HG02763 (cell line): ENCODE measurements at regions not wholly inside any gene's neighbourhood (a gene's known extent, or its start where the extent isn't known, plus 50 kb on each side); places are given as distances from the start of the nearest gene placed in this dataset.

Source experiments
- ATAC-seq: cut with Tn5 transposase; IDR thresholded peaks from one replicate; pipeline ENCODE4 v1.9.1; 2021; ENCODE audit warnings: mild to moderate bottlenecking, moderate library complexity; ENCODE audit not compliant: unreplicated experiment

DNA sequence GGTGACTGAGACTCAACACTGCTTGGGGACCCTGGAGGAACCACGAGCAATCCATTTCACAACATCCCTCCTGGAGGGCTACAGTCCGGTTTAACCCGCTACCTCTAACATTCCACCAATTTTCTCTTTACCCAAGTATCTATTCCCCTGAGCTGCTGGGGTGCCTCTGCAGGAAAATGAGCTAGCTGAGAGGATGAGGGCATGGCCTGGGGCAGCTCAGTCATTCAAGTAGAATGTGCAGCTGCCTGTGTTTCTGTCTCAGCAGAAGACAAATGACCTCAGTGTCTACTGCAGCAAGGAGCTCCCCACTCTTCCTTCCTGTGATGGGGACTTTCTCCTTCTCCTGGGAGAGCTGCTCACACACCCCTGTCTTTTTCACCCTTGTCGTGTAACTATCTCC lies 120.8 kb downstream of the ZNF518B start:
- ATAC-seq = no peak

DNA sequence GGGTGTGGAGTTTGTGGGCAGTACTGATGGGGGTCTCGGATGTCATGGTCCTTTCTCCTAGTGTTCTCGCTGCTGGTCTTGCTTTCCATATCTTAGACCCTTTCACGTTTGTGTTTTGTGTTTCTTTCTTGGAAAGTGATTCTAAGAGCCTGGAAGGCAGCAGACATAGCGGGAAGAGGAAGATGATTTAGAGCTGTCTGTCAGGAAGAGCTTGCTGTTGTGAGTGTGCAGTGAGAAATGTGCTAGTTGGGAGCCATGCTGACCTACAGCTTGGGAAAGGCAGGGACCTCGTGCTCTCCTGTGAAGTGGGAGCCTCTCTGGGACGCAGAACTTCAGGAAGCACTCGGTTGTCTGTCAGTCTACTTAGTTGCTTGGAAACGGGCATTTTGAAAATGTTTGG lies 122.2 kb downstream of the ZNF518B start:
- ATAC-seq = no peak

DNA sequence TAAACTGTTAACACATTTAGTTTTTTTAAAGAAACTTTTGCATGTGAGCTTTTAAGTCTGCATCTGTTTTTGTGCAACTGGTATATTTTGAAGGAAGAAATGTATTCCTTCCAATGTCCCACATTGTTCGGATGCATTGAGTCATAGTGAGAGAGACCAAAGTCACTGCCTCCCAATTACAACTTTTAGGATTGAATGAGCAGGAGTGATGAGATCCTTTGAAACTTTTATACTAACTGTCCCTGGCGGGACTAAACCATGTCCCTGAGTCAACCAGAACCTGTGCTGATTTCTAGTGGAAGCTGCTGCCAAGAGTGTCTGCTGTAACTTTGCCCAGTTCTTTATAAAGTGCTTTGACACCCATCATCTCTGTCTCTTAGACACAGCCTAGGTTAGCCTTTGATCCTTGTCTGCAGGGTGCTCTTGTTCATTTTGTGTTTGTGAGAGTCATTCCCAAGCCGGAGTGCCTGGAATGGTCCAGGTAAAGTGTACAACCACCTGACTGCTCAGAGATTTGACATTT lies 122.7 kb downstream of the ZNF518B start:
- no peak for ATAC-seq

DNA sequence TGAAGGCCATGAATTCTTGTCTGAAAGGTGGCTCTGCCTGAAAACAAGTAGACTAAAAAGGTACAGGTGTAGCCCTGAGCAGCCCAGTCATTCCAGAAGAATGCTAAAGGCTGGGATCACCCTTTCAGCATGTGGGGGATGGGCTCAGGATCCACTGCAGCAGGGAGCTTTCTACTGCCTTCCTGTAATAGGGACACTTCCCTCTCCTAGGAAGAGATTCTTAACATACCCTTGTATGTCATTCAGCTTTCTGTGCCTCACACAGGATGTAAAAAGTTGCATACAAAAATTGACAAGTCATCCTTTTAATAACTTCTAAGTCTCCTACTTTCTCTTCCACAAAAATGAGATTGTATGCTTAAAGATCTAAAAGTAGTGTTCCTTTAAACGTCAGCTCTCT lies 123.3 kb downstream of the ZNF518B start:
- ATAC-seq = no peak

DNA sequence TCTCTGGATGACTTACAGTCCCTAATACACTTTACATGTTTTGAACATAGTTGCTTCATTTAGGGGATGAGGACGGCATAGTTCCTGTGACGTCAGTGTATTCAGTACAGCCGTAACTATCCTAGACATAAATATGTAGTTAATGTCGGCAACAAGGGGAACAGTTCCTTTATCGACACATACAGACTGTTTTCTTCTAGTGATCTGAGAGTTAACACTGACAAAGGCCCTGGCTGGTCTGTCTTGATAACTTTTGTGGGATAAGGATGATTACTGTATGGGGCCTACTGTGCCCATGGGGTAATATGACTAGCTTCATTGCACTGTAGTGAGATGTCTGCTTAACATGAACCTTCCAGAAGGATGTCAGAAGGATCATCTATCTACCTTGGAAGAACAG lies 131.2 kb downstream of the ZNF518B start:
- no peak for ATAC-seq

DNA sequence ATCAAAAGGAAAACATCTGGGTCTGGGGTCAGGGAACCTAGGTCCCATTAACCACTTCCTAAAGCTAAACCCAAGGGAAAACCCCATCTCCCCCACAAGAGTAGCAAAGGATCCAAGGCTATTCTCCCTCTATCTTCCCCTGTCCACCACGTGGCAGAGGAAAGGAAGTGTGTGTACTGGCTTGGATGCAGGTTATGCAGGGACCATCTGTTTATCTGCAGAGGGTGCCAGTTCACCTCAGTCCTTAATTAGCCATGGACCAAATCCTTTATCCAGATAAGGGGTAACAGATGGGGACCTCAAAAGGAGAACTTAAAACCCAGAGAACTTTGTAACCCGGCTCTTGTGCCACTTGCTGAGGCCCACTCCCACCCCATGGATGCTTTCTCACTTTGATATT lies 135.3 kb downstream of the ZNF518B start:
- ATAC-seq = no peak

DNA sequence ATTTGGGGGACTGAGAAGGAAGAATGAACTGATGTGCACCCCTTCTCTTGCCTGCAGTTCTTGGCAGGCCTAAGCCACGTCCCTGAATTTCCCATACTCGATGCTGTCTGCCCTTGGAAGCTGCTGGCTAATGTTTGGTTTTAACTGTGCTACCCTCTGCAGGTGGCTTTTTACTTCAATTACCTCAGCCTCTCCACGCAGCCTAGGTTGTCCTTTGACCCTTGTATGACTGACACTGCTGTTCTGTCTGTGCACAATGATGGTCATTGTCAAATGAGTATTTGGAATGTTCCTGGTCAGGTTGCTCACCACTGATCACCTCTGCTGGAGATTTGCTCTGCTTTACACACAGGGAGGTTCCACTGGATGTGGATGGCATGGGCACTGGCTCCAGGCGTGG lies 137.1 kb downstream of the ZNF518B start:
- ATAC-seq = no peak

DNA sequence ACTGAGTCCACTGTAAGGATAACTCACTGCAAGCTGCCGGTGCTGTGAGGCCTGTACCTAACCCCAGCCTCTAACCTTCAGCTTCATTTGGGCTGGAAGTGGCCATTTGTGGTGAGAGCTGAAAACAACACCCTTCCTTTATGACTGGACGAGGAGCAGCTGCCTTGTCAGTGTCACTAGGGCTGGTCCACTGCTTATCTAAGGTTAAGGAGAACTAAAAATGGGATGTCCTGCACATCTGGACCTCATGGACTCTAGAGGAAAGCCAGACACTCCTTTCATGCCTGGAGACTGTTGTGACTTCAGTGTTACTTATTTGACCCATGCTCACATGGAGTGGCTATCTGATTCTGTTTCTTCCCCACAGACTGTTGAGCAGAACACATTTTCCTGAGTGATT lies 139.9 kb downstream of the ZNF518B start:
- no peak for ATAC-seq

DNA sequence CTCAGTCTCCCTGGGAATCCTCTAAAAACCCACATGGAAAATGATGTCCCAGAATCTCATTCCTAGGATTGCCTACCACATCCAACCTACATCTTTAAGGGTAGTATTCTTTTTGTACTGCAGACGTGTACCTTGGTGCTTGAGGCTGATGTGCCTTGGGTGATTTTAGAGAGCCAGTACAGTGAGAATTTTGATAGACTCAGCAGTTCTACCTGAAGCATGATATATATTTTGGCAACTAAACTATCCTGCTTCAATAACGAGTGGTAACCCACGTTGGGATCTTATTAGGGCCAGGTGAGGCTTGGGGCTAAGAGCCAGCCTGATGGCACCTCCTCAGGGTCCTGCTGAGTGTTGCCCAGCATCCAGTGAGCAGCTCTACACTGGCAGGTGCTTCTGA lies 140.4 kb downstream of the ZNF518B start:
- ATAC-seq = no peak

DNA sequence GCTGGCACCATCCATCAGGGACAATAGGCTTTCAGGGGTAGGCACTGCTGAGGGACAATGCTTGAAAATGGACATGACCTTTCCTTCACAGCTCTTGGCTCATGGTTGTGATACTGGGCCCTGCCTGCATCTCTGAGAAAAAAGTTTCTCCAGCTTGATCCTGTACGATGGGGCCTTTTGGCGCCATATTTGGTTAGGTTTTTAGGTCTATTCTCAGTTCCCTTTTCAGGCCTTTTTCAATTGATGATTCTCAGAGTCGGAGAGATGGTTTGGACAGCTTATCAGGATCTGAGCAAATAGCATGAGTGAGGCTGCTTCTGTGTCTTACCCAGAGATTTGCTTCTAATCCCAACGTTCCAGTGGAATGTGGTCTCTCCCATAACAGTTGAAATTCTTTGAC lies 141.6 kb downstream of the ZNF518B start:
- ATAC-seq = no peak

DNA sequence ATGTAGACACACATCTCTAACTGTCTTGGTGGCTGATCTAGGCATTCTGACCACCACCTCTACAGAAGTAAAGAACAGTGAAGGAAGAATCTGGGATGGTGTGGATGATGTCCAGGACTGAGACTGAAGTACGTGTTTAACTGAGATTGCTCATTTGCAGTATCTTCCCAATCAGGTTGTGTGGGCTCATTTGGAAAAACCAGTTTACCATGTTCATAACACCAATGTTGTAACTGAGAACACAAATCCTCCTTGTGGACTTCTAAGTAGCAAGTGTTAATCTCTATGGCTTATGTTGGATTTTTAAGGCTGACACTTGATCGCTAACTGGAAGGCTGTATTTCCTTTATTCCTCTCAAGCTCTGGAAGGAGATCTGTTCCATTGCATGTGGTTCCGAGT lies 144.7 kb downstream of the ZNF518B start:
- ATAC-seq = no peak

DNA sequence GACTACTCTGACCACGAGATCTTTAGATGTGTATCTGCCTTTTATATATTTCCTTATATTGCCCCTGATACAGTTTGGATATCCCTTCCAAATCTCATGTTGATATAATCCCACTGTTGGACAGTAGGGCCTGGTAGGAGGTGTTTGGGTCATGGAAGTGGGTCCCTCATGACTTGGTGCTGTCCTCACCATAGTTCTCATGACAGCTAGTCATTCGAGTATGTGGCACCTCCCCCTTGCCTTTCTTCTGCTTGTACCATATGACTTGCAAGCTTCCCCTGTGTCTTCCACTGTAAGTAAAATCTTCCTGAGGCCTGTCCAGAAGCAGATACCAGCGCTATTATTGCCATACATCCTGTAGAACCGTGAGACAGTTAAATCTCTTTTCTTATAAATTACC lies 145.3 kb downstream of the ZNF518B start:
- ATAC-seq = no peak

DNA sequence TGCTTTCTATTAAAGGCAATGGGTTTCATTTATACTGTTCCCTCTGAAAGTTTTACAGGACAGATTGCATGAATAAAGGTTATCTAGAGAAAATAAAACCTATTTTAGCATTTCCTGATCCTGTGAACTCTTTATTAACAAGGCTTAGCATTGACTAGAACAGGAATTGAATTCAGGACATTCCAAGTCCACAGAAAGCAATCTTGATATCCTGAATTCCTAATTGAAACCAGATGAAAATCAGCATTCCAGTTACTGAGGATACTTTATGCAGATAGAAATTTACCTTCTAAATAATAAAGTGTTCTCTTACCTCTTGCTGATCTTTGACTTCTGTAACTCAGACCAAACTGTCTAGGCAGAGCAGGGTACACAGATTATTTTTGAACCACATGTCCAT lies 151.4 kb downstream of the ZNF518B start:
- ATAC-seq = no peak

DNA sequence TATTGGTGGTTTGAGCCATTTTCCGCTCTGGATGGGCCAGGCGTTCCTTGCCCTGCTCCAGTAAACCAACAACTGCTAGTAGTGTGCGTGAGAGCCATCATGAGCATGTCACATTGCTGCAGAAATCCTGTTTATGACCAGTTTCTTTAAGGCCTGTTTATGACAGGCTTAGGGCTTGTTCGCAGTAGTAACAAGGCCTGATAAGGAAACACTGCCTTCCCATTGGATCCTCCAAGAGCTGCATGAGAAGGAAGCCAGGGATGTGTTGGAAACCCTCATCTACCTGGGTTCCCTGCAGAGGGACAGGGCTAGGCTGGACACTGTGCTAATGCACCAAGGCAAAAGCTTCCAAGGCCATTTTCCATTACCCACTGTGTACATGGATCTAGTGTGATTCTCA lies 153.9 kb downstream of the ZNF518B start:
- ATAC-seq = no peak

DNA sequence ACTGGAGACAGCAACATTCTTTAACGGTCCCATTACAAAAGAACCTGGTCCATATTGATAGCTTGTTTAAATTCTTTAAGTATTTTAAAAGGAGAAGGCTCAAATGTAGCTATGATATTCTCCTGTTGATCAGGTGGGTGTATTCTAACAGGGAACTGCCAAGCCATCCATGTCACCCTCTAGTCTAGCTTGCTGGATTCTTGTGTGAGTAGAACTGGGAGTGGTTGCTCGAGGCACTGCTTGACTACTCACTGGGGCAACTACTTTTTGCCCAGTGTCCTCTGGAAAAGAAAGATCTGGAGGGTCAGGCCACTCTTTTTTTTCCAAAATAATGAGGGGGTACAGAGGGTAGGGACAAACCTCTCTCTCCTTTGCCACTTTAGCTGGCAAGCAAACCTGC lies 155.1 kb downstream of the ZNF518B start:
- ATAC-seq = no peak

DNA sequence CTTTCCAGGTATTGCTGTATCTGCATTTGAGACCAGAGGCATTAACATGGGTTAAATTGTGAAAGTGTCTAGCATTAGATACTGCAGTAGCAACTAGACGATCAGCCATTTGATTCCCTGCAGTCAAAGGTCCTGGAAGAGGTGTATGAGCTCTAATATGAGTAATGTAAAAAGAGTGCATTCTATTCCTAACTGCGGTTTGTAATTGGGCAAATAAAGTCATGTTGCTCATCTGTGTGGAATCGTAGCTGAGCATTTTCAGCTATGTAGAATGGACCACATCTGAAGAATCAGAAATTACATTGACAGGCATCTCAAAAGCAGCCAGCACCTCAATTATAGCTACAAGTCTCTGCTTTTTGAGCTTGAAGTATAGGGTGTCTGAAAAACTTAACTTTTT lies 157.6 kb downstream of the ZNF518B start:
- ATAC-seq = no peak

DNA sequence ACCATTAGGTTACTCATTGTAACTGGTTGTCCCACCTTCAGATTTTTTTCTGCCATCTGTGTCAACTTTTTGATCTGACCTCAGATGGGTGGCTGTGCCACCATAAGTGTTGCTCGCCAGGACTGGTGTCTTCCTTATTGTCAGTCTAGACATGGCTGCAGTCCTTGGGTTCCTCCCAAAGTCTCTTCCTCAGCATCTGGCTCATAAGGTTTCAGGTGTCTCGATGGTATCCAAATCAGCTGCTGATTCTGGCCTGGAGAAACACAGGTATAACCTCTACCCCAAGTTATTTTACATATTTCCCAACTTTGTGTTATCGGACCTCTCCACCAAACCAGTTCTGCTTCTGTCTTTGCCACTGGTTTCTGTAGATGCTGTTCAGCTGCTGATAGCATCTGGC lies 158.5 kb downstream of the ZNF518B start:
- ATAC-seq = no peak

DNA sequence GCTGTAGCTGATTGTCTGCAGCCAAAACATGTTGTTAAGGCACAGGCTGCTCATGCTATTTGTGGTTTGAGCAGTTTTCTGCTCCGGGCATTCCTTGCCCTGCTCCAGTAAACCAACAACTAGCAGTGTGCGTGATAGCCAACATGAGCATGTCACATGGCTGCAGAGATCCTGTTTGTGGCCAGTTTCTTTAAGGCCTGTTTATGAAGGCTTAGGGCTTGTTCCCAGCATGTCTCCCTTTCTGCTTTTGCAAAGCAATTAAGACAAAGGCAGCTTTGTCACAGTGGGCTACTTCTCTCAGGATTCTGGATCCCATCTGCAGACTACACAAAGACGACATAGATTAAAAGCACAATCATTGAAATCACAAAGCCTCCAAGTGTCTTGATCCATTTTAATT lies 160.5 kb downstream of the ZNF518B start:
- no peak for ATAC-seq

DNA sequence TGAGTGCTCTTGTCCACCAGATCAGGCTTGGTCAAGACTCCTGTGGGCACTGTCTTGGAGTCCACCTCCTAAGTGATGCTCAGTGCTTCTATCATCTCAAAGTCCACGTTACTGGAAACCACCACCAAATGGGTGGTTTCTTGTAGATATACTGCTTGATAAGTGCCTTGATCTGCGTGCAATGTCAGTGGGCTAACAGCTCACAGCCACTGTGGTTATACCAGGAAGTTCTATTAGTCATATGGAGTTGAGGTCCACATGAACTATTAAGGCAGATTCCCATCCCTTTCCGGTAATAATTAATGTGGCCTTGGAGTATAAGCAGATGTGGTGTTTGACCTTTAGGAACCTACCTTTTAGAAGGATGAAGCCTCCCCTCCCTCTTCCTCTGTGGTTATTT lies 161.9 kb downstream of the ZNF518B start:
- ATAC-seq = no peak

DNA sequence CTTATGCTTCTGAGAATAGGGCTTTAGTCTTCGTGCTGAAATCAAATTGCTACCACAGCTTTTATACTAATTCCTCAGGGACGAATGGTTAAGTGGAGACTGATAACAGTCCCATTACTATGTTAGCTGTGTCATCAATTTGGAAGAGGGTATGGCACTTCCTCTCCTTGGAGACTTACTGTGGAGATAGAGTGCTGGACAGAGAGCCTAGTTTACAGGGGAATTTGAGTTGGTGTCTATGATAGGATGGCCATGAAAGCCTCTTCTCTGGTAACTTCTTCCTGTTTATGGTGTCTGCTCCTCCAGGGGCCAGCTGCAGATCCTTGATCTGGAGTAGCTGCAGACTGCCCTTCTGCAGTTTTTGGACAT lies 167.7 kb downstream of the ZNF518B start:
- ATAC-seq = no peak

DNA sequence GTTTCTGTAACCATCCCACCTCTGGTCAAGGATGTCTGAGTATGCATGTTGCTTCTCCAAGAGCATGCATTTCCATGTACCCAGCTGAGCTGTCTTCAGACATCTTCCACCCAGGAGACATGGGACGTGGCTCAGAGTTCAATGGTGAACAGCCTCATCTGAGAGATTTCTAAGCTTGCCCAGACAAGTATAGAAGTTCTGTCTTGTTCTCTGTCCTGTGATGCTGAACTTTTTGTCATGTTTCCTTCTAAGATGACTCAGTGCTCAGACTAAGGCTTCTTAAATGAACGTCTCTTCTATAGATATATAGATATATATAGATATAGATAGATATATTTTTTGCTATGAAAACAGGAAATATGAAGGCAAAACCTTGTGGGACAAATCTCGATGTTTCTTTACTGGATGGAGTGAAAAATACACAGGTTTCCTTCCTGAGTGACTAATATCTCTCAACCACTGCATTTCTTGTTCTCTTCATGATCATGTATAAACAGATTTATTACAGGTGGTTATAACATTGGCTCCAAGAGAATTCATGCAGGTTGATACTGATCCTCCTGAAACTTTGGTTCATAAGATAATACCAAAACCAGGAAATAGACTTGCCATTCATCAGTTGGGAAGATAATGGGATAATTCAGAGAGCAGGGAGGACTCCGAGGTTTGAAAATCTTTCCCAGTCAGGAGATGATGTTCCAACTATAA lies 168.2 kb downstream of the ZNF518B start:
- ATAC-seq = no peak

DNA sequence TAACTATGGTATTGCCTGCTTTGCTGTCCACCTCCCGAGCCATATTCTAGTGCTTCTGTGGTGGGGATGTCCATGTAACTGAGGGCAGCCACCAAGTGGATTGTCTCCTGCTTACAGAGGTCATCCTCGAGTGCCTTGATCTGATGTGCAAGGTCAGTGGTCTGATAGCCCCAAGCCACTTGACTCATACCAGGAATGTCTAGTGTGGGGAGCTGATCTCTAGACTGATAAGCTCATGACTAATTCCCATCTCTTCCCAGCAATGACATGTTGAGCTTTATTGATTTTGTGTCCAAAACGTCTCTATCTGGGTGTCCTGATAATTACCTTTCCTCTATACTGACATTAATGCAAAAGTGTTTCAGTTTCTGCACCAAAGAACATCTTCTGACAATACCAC lies 168.4 kb upstream of the WDR1 start:
- ATAC-seq = no peak

DNA sequence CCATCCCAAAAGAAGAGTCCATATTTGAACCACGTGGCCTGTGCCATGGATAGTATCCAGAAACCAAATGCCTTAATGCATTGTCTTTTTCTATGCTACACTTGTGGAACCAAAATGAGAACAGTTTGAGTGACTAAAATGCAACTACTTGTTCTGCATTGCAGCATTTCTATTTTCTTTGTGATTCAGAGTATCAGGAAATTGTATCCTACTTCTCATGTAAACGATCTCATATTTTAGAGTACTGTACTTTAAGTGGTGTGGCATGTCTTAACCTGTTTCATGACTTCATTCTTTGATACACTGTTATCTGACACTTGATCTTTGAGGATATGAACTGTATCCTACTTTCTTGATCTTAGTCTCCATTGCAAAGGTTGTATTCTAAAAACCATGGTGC lies 167.2 kb upstream of the WDR1 start:
- ATAC-seq = no peak
